H9 (cell line): ENCODE measurements at regions not wholly inside any gene's neighbourhood (a gene's known extent, or its start where the extent isn't known, plus 50 kb on each side); places are given as distances from the start of the nearest gene placed in this dataset.

Source experiments
- DNase-seq: peaks from one replicate; pipeline ENCODE4 v3.0.0-alpha.2; 2017
- H2AFZ ChIP-seq: one replicate; pipeline ENCODE4 v1.6.1; 2013; ENCODE audit warnings: mild to moderate bottlenecking, low read length, control low read depth, moderate library complexity
- H2AK5ac ChIP-seq: 2 replicates; pipeline ENCODE4 v1.6.1; 2013; ENCODE audit warnings: low read length, control low read depth, mixed read lengths; ENCODE audit not compliant: insufficient read length
- H2BK120ac ChIP-seq: one replicate; pipeline ENCODE4 v1.6.1; 2013; ENCODE audit warnings: low read depth, mild to moderate bottlenecking, low read length, control low read depth, inconsistent platforms; ENCODE audit not compliant: poor library complexity, severe bottlenecking
- H2BK12ac ChIP-seq: 2 replicates; pipeline ENCODE4 v1.6.1; 2013; ENCODE audit warnings: low read length, control low read depth, mixed read lengths, low read depth; ENCODE audit not compliant: insufficient read length
- H2BK15ac ChIP-seq: 2 replicates; pipeline ENCODE4 v1.6.1; 2013; ENCODE audit warnings: low read depth, low read length, control low read depth
- H2BK20ac ChIP-seq: one replicate; pipeline ENCODE4 v1.6.1; 2013; ENCODE audit warnings: low read depth, mild to moderate bottlenecking, low read length, control low read depth, inconsistent platforms; ENCODE audit not compliant: poor library complexity, severe bottlenecking
- H2BK5ac ChIP-seq: 2 replicates; pipeline ENCODE4 v1.6.1; 2013; ENCODE audit warnings: low read length, control low read depth, mixed read lengths; ENCODE audit not compliant: insufficient read length
- H3K14ac ChIP-seq: 2 replicates; pipeline ENCODE4 v1.6.1; 2013; ENCODE audit warnings: low read length, control low read depth; ENCODE audit not compliant: insufficient read depth
- H3K18ac ChIP-seq: 2 replicates; pipeline ENCODE4 v1.6.1; 2013; ENCODE audit warnings: low read depth, mild to moderate bottlenecking, mixed read lengths, low read length, control low read depth; ENCODE audit not compliant: insufficient read length
- H3K23ac ChIP-seq: 2 replicates; pipeline ENCODE4 v1.6.1; 2013; ENCODE audit warnings: low read length, control low read depth, mixed read lengths, low read depth; ENCODE audit not compliant: insufficient read length
- H3K23me2 ChIP-seq: 2 replicates; pipeline ENCODE4 v1.6.1; 2013; ENCODE audit warnings: low read depth, mild to moderate bottlenecking, mixed read lengths, low read length, control low read depth; ENCODE audit not compliant: insufficient read length, poor library complexity, severe bottlenecking
- H3K27ac ChIP-seq: 2 replicates; pipeline ENCODE4 v1.5.1; 2013; ENCODE audit warnings: low read length, control low read depth, mixed read lengths, low read depth; ENCODE audit not compliant: insufficient read length
- H3K27me3 ChIP-seq: 2 replicates; pipeline ENCODE4 v1.6.1; 2013; ENCODE audit warnings: low read length, control low read depth, inconsistent platforms; ENCODE audit not compliant: insufficient read depth
- H3K4ac ChIP-seq: 2 replicates; pipeline ENCODE4 v1.6.1; 2013; ENCODE audit warnings: low read depth, mild to moderate bottlenecking, control low read depth, inconsistent platforms, low read length, moderate library complexity
- H3K4me1 ChIP-seq: 2 replicates; pipeline ENCODE4 v1.6.1; 2013; ENCODE audit warnings: low read length, control low read depth, inconsistent platforms; ENCODE audit not compliant: insufficient read depth
- H3K4me2 ChIP-seq: 2 replicates; pipeline ENCODE4 v1.6.1; 2013; ENCODE audit warnings: low read length, control low read depth, mixed read lengths; ENCODE audit not compliant: insufficient read length, insufficient read depth
- H3K56ac ChIP-seq: 2 replicates; pipeline ENCODE4 v1.6.1; 2013; ENCODE audit warnings: low read depth, mild to moderate bottlenecking, mixed read lengths, low read length, control low read depth; ENCODE audit not compliant: insufficient read length
- H3K79me1 ChIP-seq: 2 replicates; pipeline ENCODE4 v1.6.1; 2013; ENCODE audit warnings: low read depth, mild to moderate bottlenecking, moderate library complexity, low read length, control low read depth, inconsistent platforms; ENCODE audit not compliant: insufficient read depth, poor library complexity, severe bottlenecking
- H3K79me2 ChIP-seq: 2 replicates; pipeline ENCODE4 v1.6.1; 2013; ENCODE audit warnings: low read length, control low read depth, inconsistent platforms; ENCODE audit not compliant: insufficient read depth
- H3K9ac ChIP-seq: 2 replicates; pipeline ENCODE4 v1.6.1; 2013; ENCODE audit warnings: low read length, control low read depth, mixed read lengths; ENCODE audit not compliant: insufficient read length; ENCODE audit errors: extremely low read depth
- H3K9me3 ChIP-seq: one replicate; pipeline ENCODE4 v1.6.1; 2013; ENCODE audit warnings: low read depth, low read length, inconsistent platforms; ENCODE audit not compliant: control insufficient read depth
- H3T11ph ChIP-seq: one replicate; pipeline ENCODE4 v1.6.1; 2013; ENCODE audit warnings: mild to moderate bottlenecking, low read length, control low read depth, inconsistent platforms
- H4K20me1 ChIP-seq: one replicate; pipeline ENCODE4 v1.6.1; 2013; ENCODE audit not compliant: control insufficient read depth, insufficient read length, insufficient read depth
- H4K5ac ChIP-seq: 2 replicates; pipeline ENCODE4 v1.6.1; 2013; ENCODE audit warnings: low read depth, mild to moderate bottlenecking, mixed read lengths, low read length, control low read depth; ENCODE audit not compliant: insufficient read length
- H4K8ac ChIP-seq: replicated peaks from 2 replicates; pipeline ENCODE4 v1.6.1; 2013; ENCODE audit warnings: low read length, control low read depth, mixed read lengths, low read depth; ENCODE audit not compliant: insufficient read length
- H4K91ac ChIP-seq: 2 replicates; pipeline ENCODE4 v1.6.1; 2013; ENCODE audit warnings: low read depth, mild to moderate bottlenecking, moderate library complexity, mixed read lengths, low read length, control low read depth; ENCODE audit not compliant: insufficient read length
- H3K27ac Mint-ChIP-seq, 3 experiments: 2 replicates in 2 of 3; 3 replicates in 1 of 3; pipeline ENCODE4 v1.8.0; 2020 to 2021; ENCODE audit warnings: mixed read lengths in 3 of 3, mild to moderate bottlenecking in 1 of 3, moderate library complexity in 1 of 3
- H3K27me3 Mint-ChIP-seq: 2 replicates; pipeline ENCODE4 v1.8.0; 2021; ENCODE audit warnings: low read depth, mild to moderate bottlenecking, moderate library complexity, mixed read lengths
- H3K36me3 Mint-ChIP-seq, 3 experiments: 2 replicates in 2 of 3; 3 replicates in 1 of 3; pipeline ENCODE4 v1.8.0; 2020 to 2021; ENCODE audit warnings: low read depth in 3 of 3, mixed read lengths in 3 of 3; ENCODE audit not compliant: insufficient read depth in 1 of 3
- H3K4me1 Mint-ChIP-seq, 2 experiments: 2 replicates each; pipeline ENCODE4 v1.8.0; 2020; ENCODE audit warnings: mixed read lengths in 2 of 2
- H3K4me3 Mint-ChIP-seq, 2 experiments: 2 replicates in 1 of 2; 3 replicates in 1 of 2; pipeline ENCODE4 v1.8.0; 2020 to 2021; ENCODE audit warnings: mild to moderate bottlenecking in 2 of 2, mixed read lengths in 2 of 2, moderate library complexity in 1 of 2
- H3K9me3 Mint-ChIP-seq, 2 experiments: 2 replicates in 1 of 2; 3 replicates in 1 of 2; pipeline ENCODE4 v1.8.0; 2020; ENCODE audit warnings: mild to moderate bottlenecking in 2 of 2, mixed read lengths in 2 of 2, moderate library complexity in 1 of 2
- CTCF ChIP-seq: fragments of 200-600 bp; sonication (generic); conservative IDR thresholded peaks from 3 replicates; pipeline ENCODE4 v1.8.0; 2021; ENCODE audit warnings: antibody characterized with exemption, mild to moderate bottlenecking
- WGBS: extraction: QIAGEN DNeasy Blood & Tissue Kit; methylation state at CpG from one replicate; pipeline ENCODE4 v1.1.7; 2013; ENCODE audit warnings: missing lambda C conversion rate, low lambda C conversion rate, mixed read lengths; ENCODE audit not compliant: insufficient read length; ENCODE audit errors: extremely low coverage; 5-methylcytosine and 5-hydroxymethylcytosine counted together

GRCh38 chrX:23505531-23506303 lies 161.6 kb upstream of the PRDX4 start:
- peaks cover 71 to 75% of the 10 kb centered on the region in 2 experiments for H3K4me1 Mint-ChIP-seq

More at GRCh38 chrX:23505531-23506303, 161.6 kb upstream of the PRDX4 start:
- no peak for TF ChIP-seq CTCF
- H4K5ac ChIP-seq = no peak overlapping the region
- H3K4me2 ChIP-seq = peak overlapping the region; percentile 12
- H2BK15ac ChIP-seq = no peak overlapping the region
- H3K27ac Mint-ChIP-seq = peak overlapping the region; percentile 83 to 97 (median 96)
- peaks cover 14% of the 10 kb centered on the region; the same call in 1 of the 2 replicates for H3K4me1 ChIP-seq
- no peak overlapping the region for H3T11ph ChIP-seq
- H4K8ac ChIP-seq = no peak overlapping the region
- H2BK5ac ChIP-seq = no peak overlapping the region
- peaks cover 0 to 10% (median 7%) of the 10 kb centered on the region in 3 experiments; a peak in 4 of 7 replicates for H3K36me3 Mint-ChIP-seq
- H2BK12ac ChIP-seq = no peak overlapping the region
- no peaks in the 10 kb centered on the region for H3K9me3 ChIP-seq
- no peak overlapping the region for H2BK120ac ChIP-seq
- no peak overlapping the region for H3K56ac ChIP-seq
- no peaks in the 10 kb centered on the region for H3K79me1 ChIP-seq
- no peaks in the 10 kb centered on the region for H3K79me2 ChIP-seq
- H3K18ac ChIP-seq = no peak overlapping the region
- no peak overlapping the region for H2AFZ ChIP-seq
- WGBS = no CpG with 5 or more reads among the region's 6 CpGs
- no peak overlapping the region for H3K4ac ChIP-seq
- peak overlapping the region; percentile 66 for H3K27ac ChIP-seq
- H3K9ac ChIP-seq = no peak overlapping the region
- no peaks in the 10 kb centered on the region for H3K27me3 Mint-ChIP-seq
- H2AK5ac ChIP-seq = no peak overlapping the region
- no peaks in the 10 kb centered on the region for H4K20me1 ChIP-seq
- H3K23ac ChIP-seq = no peak overlapping the region
- DNase-seq = peak; percentile 43
- H3K9me3 Mint-ChIP-seq = peaks cover 0 to 9% of the 10 kb centered on the region in 2 experiments; a peak in 4 of 5 replicates
- no peak overlapping the region for H4K91ac ChIP-seq
- H3K14ac ChIP-seq = no peak overlapping the region; the same call in 1 of the 2 replicates
- H2BK20ac ChIP-seq = no peak overlapping the region
- peak overlapping the region; percentile 13 to 52 for H3K4me3 Mint-ChIP-seq
- no peaks in the 10 kb centered on the region for H3K23me2 ChIP-seq
- no peaks in the 10 kb centered on the region for H3K27me3 ChIP-seq
